Activated B cell treated with CpG ODN at 0.5 μM for 24 hours (primary cell): ENCODE measurements at regions not wholly inside any gene's neighbourhood (a gene's known extent, or its start where the extent isn't known, plus 50 kb on each side); places are given as distances from the start of the nearest gene placed in this dataset.

Experiments
- ATAC-seq: fragments of 200-7000 bp; cut with Tn5 transposase; one replicate; pipeline ENCODE4 v1.10.0; 2021; ENCODE audit warnings: low read depth, mild to moderate bottlenecking, moderate library complexity
- CTCF ChIA-PET: fragments of 350-600 bp; sonication (Branson Sonifier 250); formaldehyde crosslinking; loops from one replicate; lab custom pipeline; 2021; ENCODE audit warnings: antibody characterized with exemption; lab: Charles Lee
- POLR2A ChIA-PET: fragments of 350-600 bp; sonication (Branson Sonifier 250); formaldehyde crosslinking; loops from one replicate; lab custom pipeline; 2021; ENCODE audit warnings: antibody characterized with exemption; lab: Charles Lee
- DNase-seq: peaks from one replicate; pipeline ENCODE4 v3.0.0; 2022
- H3K27ac Mint-ChIP-seq: one replicate; pipeline ENCODE4 v1.8.0; 2020; ENCODE audit warnings: mixed read lengths
- H3K27me3 Mint-ChIP-seq: one replicate; pipeline ENCODE4 v1.8.0; 2021; ENCODE audit warnings: mixed read lengths
- H3K36me3 Mint-ChIP-seq: one replicate; pipeline ENCODE4 v1.8.0; 2021; ENCODE audit warnings: low read depth, mixed read lengths
- H3K4me1 Mint-ChIP-seq: one replicate; pipeline ENCODE4 v1.8.0; 2021; ENCODE audit warnings: mixed read lengths
- H3K4me3 Mint-ChIP-seq: one replicate; pipeline ENCODE4 v1.8.0; 2020; ENCODE audit warnings: mild to moderate bottlenecking, mixed read lengths
- H3K9me3 Mint-ChIP-seq: one replicate; pipeline ENCODE4 v1.8.0; 2020; ENCODE audit warnings: mixed read lengths
- CTCF ChIP-seq: fragments of 200-600 bp; IDR thresholded peaks from one replicate; pipeline ENCODE4 v1.8.0; 2022; ENCODE audit warnings: antibody characterized with exemption, mild to moderate bottlenecking
- intact Hi-C: fragments of 100-400 bp; cut with micrococcal nuclease; formaldehyde crosslinking; loops from one replicate; pipeline ENCODE4 v1.15.1; 2024

GRCh38 chr5:84635235-84636055 is 250.8 kb upstream of the EDIL3 start:
- ATAC-seq (no peak), DNase-seq (no peak)
- Mint-ChIP-seq H3K27ac (no peak overlapping the region), H3K4me3 (no peak overlapping the region), H3K9me3 (no peaks in the 10 kb centered on the region), H3K27me3 (no peaks in the 10 kb centered on the region), H3K36me3 (no peaks in the 10 kb centered on the region), H3K4me1 (no peaks in the 10 kb centered on the region)
- TF ChIP-seq CTCF = no peak
- ChIA-PET CTCF (no interaction called here), POLR2A (no interaction called here)
- intact Hi-C loops = no loop called here

GRCh38 chr5:84634256-84634655 is 249.6 kb upstream of the EDIL3 start:
- ChIA-PET CTCF (no interaction called here), POLR2A (no interaction called here)
- intact Hi-C loops = no loop called here
- no peak for TF ChIP-seq CTCF
- no peak overlapping the region for H3K4me3 Mint-ChIP-seq
- no peaks in the 10 kb centered on the region for H3K27me3 Mint-ChIP-seq
- H3K4me1 Mint-ChIP-seq = no peaks in the 10 kb centered on the region
- DNase-seq (no peak), ATAC-seq (no peak)
- H3K9me3 Mint-ChIP-seq = no peaks in the 10 kb centered on the region
- H3K36me3 Mint-ChIP-seq = no peaks in the 10 kb centered on the region
- no peak overlapping the region for H3K27ac Mint-ChIP-seq

- no peak overlapping the region for H3K4me3 Mint-ChIP-seq
- H3K9me3 Mint-ChIP-seq = no peaks in the 10 kb centered on the region
- ATAC-seq (no peak), DNase-seq (no peak)
- POLR2A ChIA-PET = no interaction called here
- H3K36me3 Mint-ChIP-seq = no peaks in the 10 kb centered on the region
- TF ChIP-seq CTCF = no peak
- H3K27ac Mint-ChIP-seq = no peak overlapping the region
- H3K27me3 Mint-ChIP-seq = no peaks in the 10 kb centered on the region
- intact Hi-C loops = no loop called here
- CTCF ChIA-PET = no interaction called here
- no peaks in the 10 kb centered on the region for H3K4me1 Mint-ChIP-seq
Measured at GRCh38 chr5:84632418-84632817, 247.7 kb upstream of the EDIL3 start.

GRCh38 chr5:84628918-84629317 is 244.2 kb upstream of the EDIL3 start:
- no peaks in the 10 kb centered on the region for H3K27me3 Mint-ChIP-seq
- ChIA-PET POLR2A (no interaction called here), CTCF (no interaction called here)
- no peaks in the 10 kb centered on the region for H3K36me3 Mint-ChIP-seq
- no peak overlapping the region for H3K27ac Mint-ChIP-seq
- no peaks in the 10 kb centered on the region for H3K4me1 Mint-ChIP-seq
- no peaks in the 10 kb centered on the region for H3K9me3 Mint-ChIP-seq
- ATAC-seq = no peak
- intact Hi-C loops = no loop called here
- DNase-seq = no peak
- no peak overlapping the region for H3K4me3 Mint-ChIP-seq
- TF ChIP-seq CTCF = no peak

GRCh38 chr5:84623019-84623418 is 238.3 kb upstream of the EDIL3 start:
- ATAC-seq (no peak), DNase-seq (no peak)
- no peaks in the 10 kb centered on the region for H3K4me1 Mint-ChIP-seq
- ChIA-PET POLR2A (no interaction called here), CTCF (no interaction called here)
- no peaks in the 10 kb centered on the region for H3K27me3 Mint-ChIP-seq
- H3K27ac Mint-ChIP-seq = no peak overlapping the region
- TF ChIP-seq CTCF = no peak
- no peaks in the 10 kb centered on the region for H3K36me3 Mint-ChIP-seq
- intact Hi-C loops = no loop called here
- no peaks in the 10 kb centered on the region for H3K9me3 Mint-ChIP-seq
- H3K4me3 Mint-ChIP-seq = no peak overlapping the region
